Liver (tissue), 3 donors: ENCODE measurements at regions not wholly inside any gene's neighbourhood (a gene's known extent, or its start where the extent isn't known, plus 50 kb on each side); places are given as distances from the start of the nearest gene placed in this dataset.

ENCODE experiments used
- ATF3 ChIP-seq: IDR thresholded peaks from 2 replicates; pipeline ENCODE4 v1.6.1; 2016; ENCODE audit warnings: antibody characterized with exemption
- CTCF ChIP-seq: fragments of 150-350 bp; IDR thresholded peaks from 2 replicates; pipeline ENCODE4 v1.5.1; 2017; ENCODE audit warnings: improper control_type of control experiment, low read depth, low read length; ENCODE audit not compliant: missing input control
- EGR1 ChIP-seq, 2 donors: IDR thresholded peaks; 2 replicates each; pipeline ENCODE4 v1.6.1; 2016 to 2018; ENCODE audit warnings: antibody characterized with exemption in 2 of 2, low read depth in 2 of 2
- GABPA ChIP-seq, 2 donors: IDR thresholded peaks in 1 of 2; conservative IDR thresholded peaks in 1 of 2; 2 replicates each; pipeline ENCODE4 v1.6.1; 2016; ENCODE audit warnings: antibody characterized with exemption in 2 of 2, mild to moderate bottlenecking in 1 of 2, moderate library complexity in 1 of 2
- JUND ChIP-seq, 2 donors: IDR thresholded peaks; 2 replicates each; pipeline ENCODE4 v1.6.1; 2016; ENCODE audit warnings: antibody characterized with exemption in 2 of 2
- MAX ChIP-seq: IDR thresholded peaks from 2 replicates; pipeline ENCODE4 v1.6.1; 2016; ENCODE audit warnings: antibody characterized with exemption
- RAD21 ChIP-seq, 2 donors: IDR thresholded peaks; 2 replicates each; pipeline ENCODE4 v1.6.1; 2016; ENCODE audit warnings: antibody characterized with exemption in 2 of 2, mild to moderate bottlenecking in 2 of 2
- REST ChIP-seq: IDR thresholded peaks from 2 replicates; pipeline ENCODE4 v1.6.1; 2016; ENCODE audit warnings: antibody characterized with exemption, mild to moderate bottlenecking
- SP1 ChIP-seq: IDR thresholded peaks from 2 replicates; pipeline ENCODE4 v1.6.1; 2018; ENCODE audit warnings: antibody characterized with exemption, mild to moderate bottlenecking
- TAF1 ChIP-seq: conservative IDR thresholded peaks from 2 replicates; pipeline ENCODE4 v1.6.1; 2016; ENCODE audit warnings: antibody characterized with exemption, mild to moderate bottlenecking
- ZBTB33 ChIP-seq: IDR thresholded peaks from 2 replicates; pipeline ENCODE4 v1.6.1; 2016; ENCODE audit warnings: antibody characterized with exemption
- donor health status: healthy.
- donor health status: healthy.

GRCh38 chr2:81396417-81397019 is 1092.0 kb upstream of the LRRTM1 start:
- no peak for TF ChIP-seq CTCF
- no peak for TF ChIP-seq JUND (IDR thresholded peaks at IDR 0.05)
- TF ChIP-seq ZBTB33: no peak
- TF ChIP-seq MAX: no peak
- TF ChIP-seq REST: no peak
- no peak for TF ChIP-seq TAF1
- no peak for TF ChIP-seq RAD21 (IDR thresholded peaks at IDR 0.05)
- no peak for TF ChIP-seq GABPA (IDR thresholded peaks at IDR 0.05 in 1 of 2, conservative IDR thresholded peaks at IDR 0.05 in 1 of 2)
- no peak for TF ChIP-seq SP1
- TF ChIP-seq ATF3: no peak
- TF ChIP-seq EGR1 (IDR thresholded peaks at IDR 0.05; ENCODE audit: low read depth in 2 of 2): no peak
